ENCODE measurements at regions not wholly inside any gene's neighbourhood (a gene's known extent, or its start where the extent isn't known, plus 50 kb on each side); places are given as distances from the start of the nearest gene placed in this dataset.
"Not testable (repeated sequence)": the region's sequence is repeated elsewhere in the genome, so short reads cannot be mapped to it uniquely, and the experiment has no call there.

DNA sequence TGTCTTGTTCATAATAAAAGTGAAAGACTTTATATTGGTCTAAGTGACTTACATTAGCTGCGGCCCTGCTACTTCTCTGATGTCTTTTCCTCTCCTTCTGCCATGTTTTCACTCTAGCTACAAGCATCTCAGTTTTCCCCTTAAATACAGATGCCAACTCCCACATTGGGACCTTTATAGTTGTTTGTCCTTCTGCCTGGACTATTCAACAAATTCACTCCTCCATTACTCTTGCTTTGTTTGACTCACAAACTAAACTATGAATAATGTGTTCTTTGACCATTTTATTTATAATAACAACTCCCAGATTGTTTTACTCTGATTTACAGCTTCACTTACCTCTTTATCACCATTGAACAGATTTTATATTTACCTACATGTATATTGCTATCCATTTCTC, 1369.9 kb downstream of the SI start:
- no peaks in the 10 kb centered on the region for H3K36me3 Mint-ChIP-seq (ENCODE audit: low read depth)
- no peak overlapping the region for H3K27ac Mint-ChIP-seq
- no peak overlapping the region for H3K4me3 Mint-ChIP-seq
- H3K27me3 Mint-ChIP-seq, result no peaks in the 10 kb centered on the region
- peaks cover 21% of the 10 kb centered on the region for H3K9me3 Mint-ChIP-seq
- intact Hi-C loops (cut with micrococcal nuclease), result no loop called here
- H3K4me1 Mint-ChIP-seq (ENCODE audit: low read depth), result no peaks in the 10 kb centered on the region

DNA sequence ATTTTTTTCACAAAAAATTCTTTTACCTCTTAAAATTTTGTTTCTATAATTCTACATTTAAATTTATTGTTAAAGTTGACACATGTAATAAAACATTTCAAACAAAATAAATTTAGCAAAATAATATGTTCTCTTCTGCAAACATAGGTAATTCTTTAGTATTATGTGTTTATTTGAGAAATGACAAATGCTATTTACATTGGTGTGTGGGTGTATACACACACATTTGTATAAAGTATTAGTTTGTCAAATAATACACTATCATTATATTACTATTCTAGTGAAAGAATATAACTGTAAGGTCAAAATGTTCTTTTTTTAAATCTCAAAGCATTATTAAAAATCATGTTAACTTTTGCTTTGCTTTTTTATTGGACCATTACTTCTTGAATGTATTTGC, 1370.6 kb downstream of the SI start:
- H3K27ac Mint-ChIP-seq, result no peak overlapping the region
- peaks cover 21% of the 10 kb centered on the region for H3K9me3 Mint-ChIP-seq
- H3K36me3 Mint-ChIP-seq (ENCODE audit: low read depth), result no peaks in the 10 kb centered on the region
- no peaks in the 10 kb centered on the region for H3K4me1 Mint-ChIP-seq (ENCODE audit: low read depth)
- intact Hi-C loops (cut with micrococcal nuclease), result no loop called here
- no peaks in the 10 kb centered on the region for H3K27me3 Mint-ChIP-seq
- H3K4me3 Mint-ChIP-seq, result no peak overlapping the region

DNA sequence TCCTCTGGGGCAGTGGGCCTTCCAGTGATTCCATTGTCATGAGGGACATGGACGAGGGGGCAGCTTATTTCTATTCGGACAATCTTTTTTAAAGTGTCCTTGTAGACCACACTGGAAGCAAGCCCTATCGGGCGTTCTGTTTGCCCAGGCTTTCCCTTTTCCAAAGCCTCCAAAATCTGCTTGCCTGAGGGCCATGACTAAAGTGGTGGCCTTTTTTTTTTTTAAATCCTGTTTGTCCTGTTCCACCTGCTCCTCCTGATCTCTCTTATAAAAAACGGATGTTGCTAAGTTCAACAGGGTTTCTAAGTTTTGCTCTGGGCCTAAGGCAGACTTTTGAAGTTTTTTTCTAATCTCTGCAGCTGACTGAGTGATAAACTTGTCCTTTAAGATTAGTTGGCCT, 1380.1 kb downstream of the SI start:
- H3K27me3 Mint-ChIP-seq; intact Hi-C loops (cut with micrococcal nuclease); H3K4me1 Mint-ChIP-seq (ENCODE audit: low read depth); H3K27ac Mint-ChIP-seq; H3K36me3 Mint-ChIP-seq (ENCODE audit: low read depth); H3K4me3 Mint-ChIP-seq: not testable (repeated sequence)
- H3K9me3 Mint-ChIP-seq, result peaks cover 58% of the 10 kb centered on the region

DNA sequence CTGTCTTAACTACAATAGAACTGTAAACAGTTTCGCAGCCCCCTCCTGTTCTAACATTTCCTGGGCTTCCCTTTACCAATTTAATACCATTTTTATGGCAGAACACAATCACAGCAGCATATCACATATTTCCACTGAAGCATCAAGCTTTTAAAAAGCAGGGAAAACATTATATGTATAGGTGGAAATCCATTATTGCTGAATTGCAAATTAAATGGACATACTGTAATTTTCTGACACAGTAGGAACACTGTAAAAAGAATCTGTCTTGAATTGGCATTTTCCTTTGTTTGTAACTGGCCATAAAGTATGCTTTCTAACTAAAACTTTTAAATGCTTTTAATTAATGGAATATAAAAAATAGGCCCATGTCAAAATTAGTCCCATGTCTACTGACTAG, 1385.8 kb downstream of the SI start:
- intact Hi-C loops (cut with micrococcal nuclease), result no loop called here
- Mint-ChIP-seq H3K4me1 (ENCODE audit: low read depth) (no peaks in the 10 kb centered on the region), H3K27ac (no peak overlapping the region), H3K4me3 (no peak overlapping the region), H3K27me3 (no peaks in the 10 kb centered on the region), H3K36me3 (ENCODE audit: low read depth) (no peaks in the 10 kb centered on the region), H3K9me3 (peaks cover 66% of the 10 kb centered on the region)

DNA sequence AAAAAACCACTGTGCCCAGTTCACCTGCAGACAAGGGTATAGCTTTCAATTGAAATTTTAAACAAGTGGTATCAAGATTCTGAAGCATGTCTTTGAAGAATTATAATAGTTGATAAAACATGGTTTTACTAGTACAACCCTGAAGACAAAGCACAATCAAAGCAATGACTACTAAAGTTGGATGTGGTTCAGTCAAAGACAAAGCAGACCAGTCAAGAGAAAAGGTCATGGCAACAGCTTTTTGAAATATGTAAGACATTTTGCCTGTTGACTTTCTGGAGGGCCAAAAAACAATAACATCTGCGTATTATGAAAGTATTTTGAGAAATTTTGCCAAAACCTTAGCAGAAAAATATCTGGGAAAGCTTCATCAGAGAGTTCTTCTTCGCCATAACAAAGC, 1393.6 kb downstream of the SI start:
- peaks cover 19% of the 10 kb centered on the region for H3K9me3 Mint-ChIP-seq
- intact Hi-C loops (cut with micrococcal nuclease), result no loop called here
- no peak overlapping the region for H3K4me3 Mint-ChIP-seq
- no peak overlapping the region for H3K27ac Mint-ChIP-seq
- H3K4me1 Mint-ChIP-seq (ENCODE audit: low read depth), result no peaks in the 10 kb centered on the region
- no peaks in the 10 kb centered on the region for H3K36me3 Mint-ChIP-seq (ENCODE audit: low read depth)
- no peaks in the 10 kb centered on the region for H3K27me3 Mint-ChIP-seq

DNA sequence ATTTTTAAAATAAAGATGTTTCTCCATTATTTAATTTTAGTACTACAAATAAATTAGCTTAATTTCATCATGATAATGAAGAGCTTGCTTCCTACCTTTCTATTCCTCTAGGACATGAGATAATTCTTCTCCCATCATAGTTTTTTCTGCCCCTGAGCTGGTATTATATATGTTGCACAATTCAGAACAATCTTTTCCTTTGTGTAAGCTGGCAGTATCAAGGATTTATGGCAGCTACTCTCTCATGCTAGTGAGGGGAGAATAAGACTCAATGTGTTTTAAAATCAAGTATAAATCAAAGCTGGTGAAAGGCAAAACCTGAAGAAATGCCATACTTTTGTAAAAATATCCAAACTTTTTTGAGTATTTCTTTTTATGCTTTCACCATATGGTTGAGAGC, 1405.3 kb downstream of the SI start:
- intact Hi-C loops (cut with micrococcal nuclease), result no loop called here
- Mint-ChIP-seq H3K27ac (no peak overlapping the region), H3K4me3 (no peak overlapping the region), H3K27me3 (no peaks in the 10 kb centered on the region), H3K4me1 (ENCODE audit: low read depth) (no peaks in the 10 kb centered on the region), H3K9me3 (peaks cover 56% of the 10 kb centered on the region), H3K36me3 (ENCODE audit: low read depth) (no peaks in the 10 kb centered on the region)

DNA sequence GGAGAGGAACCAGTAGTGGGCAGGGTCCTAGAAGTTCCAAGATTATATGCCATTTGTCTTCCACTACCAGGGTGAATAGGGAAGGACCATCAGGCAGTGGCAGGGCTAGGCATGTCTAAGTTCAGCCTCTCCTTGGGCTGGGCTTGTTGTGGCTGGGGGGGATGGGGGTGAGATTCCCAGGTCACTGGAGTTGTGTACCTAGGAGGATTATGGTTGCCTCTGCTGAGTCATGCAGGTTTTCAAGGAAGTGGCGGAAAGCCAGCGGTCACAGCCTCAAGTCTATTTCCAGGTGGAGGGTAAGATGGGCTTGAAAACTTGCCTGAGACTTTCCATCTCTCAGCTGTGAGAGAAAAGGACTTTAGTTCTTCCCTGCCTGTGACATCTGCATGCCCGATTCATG, 1407.1 kb downstream of the SI start:
- Mint-ChIP-seq H3K4me1 (ENCODE audit: low read depth) (no peaks in the 10 kb centered on the region), H3K27ac (no peak overlapping the region), H3K27me3 (no peaks in the 10 kb centered on the region), H3K4me3 (no peak overlapping the region), H3K9me3 (peaks cover 51% of the 10 kb centered on the region), H3K36me3 (ENCODE audit: low read depth) (no peaks in the 10 kb centered on the region)
- intact Hi-C loops (cut with micrococcal nuclease), result no loop called here

DNA sequence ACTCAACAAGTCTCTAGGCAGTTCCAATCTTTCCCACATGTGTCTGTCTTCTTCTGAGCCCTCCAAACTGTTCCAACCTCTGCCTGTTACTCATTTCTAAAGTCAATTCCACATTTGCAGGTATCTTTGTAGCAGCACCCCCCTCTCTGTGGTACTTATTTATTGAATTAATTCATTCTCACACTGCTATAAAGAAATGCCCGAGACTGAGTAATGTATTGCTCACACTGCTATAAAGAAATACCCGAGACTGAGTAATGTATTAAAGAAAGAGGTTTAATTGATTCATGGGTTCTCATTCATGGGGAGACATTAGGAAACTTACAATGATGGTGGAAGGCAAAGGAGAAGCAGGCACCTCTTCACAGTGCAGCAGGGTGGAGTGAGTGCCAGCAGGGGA, 1413.8 kb downstream of the SI start:
- Mint-ChIP-seq H3K27me3 (no peaks in the 10 kb centered on the region), H3K27ac (no peak overlapping the region), H3K9me3 (peaks cover 48% of the 10 kb centered on the region), H3K4me3 (no peak overlapping the region), H3K4me1 (ENCODE audit: low read depth) (no peaks in the 10 kb centered on the region), H3K36me3 (ENCODE audit: low read depth) (no peaks in the 10 kb centered on the region)
- intact Hi-C loops (cut with micrococcal nuclease), result no loop called here

DNA sequence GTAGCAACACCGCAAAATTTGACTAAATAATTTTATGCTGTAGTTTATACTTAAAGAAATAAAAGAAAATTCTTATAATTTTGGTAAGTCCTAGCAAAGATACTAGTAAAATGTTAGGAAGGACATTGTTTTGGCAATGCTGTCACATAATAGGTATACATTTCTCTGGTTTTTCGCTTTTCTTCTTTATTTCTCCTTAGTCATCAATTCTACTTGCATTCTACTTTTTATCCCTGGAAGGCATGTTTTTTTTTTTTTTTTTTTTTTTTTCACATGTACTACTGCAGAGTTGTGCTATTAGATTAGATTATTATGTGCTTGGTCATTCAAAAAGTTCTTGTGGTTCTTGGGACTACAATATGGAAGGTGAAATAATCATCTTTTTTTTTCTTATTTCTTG, 1421.2 kb downstream of the SI start:
- H3K27ac Mint-ChIP-seq, result no peak overlapping the region
- no peaks in the 10 kb centered on the region for H3K36me3 Mint-ChIP-seq (ENCODE audit: low read depth)
- intact Hi-C loops (cut with micrococcal nuclease), result no loop called here
- H3K4me1 Mint-ChIP-seq (ENCODE audit: low read depth), result no peaks in the 10 kb centered on the region
- no peaks in the 10 kb centered on the region for H3K9me3 Mint-ChIP-seq
- no peak overlapping the region for H3K4me3 Mint-ChIP-seq
- no peaks in the 10 kb centered on the region for H3K27me3 Mint-ChIP-seq

DNA sequence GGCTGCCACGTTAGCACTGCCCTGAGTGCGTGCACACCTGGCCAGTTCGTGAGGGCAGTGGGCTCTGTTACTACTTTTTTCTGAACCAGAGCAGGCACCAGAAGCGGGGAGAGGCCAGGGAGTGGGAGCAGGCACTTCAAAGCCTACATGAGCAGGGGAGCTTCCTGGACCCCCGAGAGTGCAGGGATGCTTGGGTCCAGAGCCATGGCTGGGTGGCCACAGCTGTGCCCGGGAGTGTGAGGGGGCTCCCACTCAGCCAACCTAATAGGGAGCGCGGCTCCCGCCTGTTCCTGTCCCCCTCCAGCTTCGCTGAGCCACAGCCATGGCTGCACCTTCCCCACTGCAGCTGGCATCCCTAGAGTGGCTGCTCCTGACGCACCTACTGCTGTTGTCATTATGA, 1423.3 kb downstream of the SI start:
- Mint-ChIP-seq H3K4me3 (no peak overlapping the region), H3K4me1 (ENCODE audit: low read depth) (no peaks in the 10 kb centered on the region), H3K27ac (no peak overlapping the region), H3K36me3 (ENCODE audit: low read depth) (no peaks in the 10 kb centered on the region), H3K9me3 (no peaks in the 10 kb centered on the region), H3K27me3 (no peaks in the 10 kb centered on the region)
- intact Hi-C loops (cut with micrococcal nuclease), result no loop called here

DNA sequence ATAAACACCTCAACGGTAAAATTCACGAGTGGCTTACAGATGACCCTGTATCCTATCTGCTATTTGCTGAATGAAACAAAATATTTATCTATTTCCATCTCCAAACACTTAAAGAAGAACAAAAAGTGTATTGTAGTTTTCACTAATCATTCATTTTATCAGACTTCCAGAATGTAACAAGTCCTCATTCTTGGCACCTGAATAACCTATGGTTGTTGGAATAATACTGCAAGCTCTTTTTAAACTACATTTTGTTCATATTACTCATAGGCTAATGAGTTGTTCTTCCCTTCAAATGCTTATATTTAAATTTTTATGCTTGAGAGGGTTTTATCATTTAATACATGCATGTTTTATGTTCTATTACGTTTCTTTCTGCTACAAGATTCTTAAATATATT, 1434.1 kb downstream of the SI start:
- H3K4me1 Mint-ChIP-seq (ENCODE audit: low read depth), result no peaks in the 10 kb centered on the region
- no peaks in the 10 kb centered on the region for H3K36me3 Mint-ChIP-seq (ENCODE audit: low read depth)
- H3K27me3 Mint-ChIP-seq, result no peaks in the 10 kb centered on the region
- no peak overlapping the region for H3K27ac Mint-ChIP-seq
- intact Hi-C loops (cut with micrococcal nuclease), result no loop called here
- H3K9me3 Mint-ChIP-seq, result peaks cover 39% of the 10 kb centered on the region
- no peak overlapping the region for H3K4me3 Mint-ChIP-seq

DNA sequence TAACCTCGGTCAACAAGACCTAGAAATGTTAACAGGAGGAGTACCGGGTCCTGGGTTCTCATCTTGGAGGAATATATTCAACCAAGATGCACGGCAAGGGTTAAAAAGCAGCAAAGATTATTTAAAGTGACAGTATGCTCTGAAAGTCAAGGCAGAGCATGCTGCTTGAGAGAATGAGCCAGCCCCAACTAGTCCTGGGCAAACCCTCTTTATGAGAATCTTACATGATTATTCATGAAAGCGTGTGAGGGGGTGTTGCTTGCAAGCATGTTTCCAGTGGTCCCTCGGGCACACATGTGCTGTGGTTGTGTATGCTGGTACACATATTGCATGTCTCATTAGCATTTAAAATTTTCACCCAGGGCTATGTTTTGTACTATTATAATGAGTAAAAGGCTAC, 1445.6 kb downstream of the SI start:
- Mint-ChIP-seq H3K4me3 (no peak overlapping the region), H3K27ac (no peak overlapping the region), H3K9me3 (no peaks in the 10 kb centered on the region), H3K4me1 (ENCODE audit: low read depth) (no peaks in the 10 kb centered on the region), H3K36me3 (ENCODE audit: low read depth) (no peaks in the 10 kb centered on the region), H3K27me3 (no peaks in the 10 kb centered on the region)
- intact Hi-C loops (cut with micrococcal nuclease), result no loop called here

DNA sequence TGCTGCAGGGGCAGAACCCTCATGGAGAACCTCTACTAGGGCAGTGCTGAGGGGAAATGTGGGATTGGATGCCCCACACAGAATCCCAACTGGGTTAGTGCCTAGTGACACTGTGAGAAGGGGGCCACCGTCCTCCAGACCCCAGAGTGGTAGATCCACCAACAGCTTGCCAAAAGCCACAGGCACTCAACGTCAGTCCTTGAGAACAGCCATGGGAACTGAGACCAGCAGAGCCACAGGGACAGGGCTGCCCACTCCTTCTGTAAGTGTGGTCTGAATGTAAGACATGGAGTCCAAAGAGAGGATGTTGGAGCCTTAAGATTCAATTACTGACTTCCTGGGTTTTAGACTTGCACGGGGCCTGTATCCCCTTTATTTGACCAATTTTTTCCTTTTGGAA, 1451.5 kb downstream of the SI start:
- no peaks in the 10 kb centered on the region for H3K9me3 Mint-ChIP-seq
- no peak overlapping the region for H3K4me3 Mint-ChIP-seq
- no peaks in the 10 kb centered on the region for H3K27me3 Mint-ChIP-seq
- no peaks in the 10 kb centered on the region for H3K4me1 Mint-ChIP-seq (ENCODE audit: low read depth)
- intact Hi-C loops (cut with micrococcal nuclease), result no loop called here
- H3K27ac Mint-ChIP-seq, result no peak overlapping the region
- no peaks in the 10 kb centered on the region for H3K36me3 Mint-ChIP-seq (ENCODE audit: low read depth)

DNA sequence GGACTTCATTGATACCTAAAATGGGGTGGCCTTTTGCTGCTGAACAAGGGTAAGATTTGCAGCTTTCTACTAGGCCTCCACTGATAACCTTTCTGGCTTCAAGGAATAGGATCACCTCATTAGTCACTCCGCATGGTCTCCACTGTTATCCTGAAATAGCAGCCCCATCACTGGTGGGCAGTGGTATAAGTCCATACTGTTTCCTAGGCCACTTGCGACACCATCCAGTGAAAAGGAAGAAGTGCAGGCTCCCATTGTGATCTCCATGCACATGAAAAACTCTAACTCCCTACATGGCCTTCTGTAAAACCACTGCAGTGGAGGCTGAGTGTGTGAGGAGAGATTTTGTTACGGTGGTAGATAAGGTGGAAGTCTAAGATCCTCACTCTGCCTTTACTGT, 1455.9 kb downstream of the SI start:
- H3K27ac Mint-ChIP-seq, result no peak overlapping the region
- no peaks in the 10 kb centered on the region for H3K4me1 Mint-ChIP-seq (ENCODE audit: low read depth)
- intact Hi-C loops (cut with micrococcal nuclease), result no loop called here
- H3K36me3 Mint-ChIP-seq (ENCODE audit: low read depth), result no peaks in the 10 kb centered on the region
- H3K27me3 Mint-ChIP-seq, result no peaks in the 10 kb centered on the region
- H3K4me3 Mint-ChIP-seq, result no peak overlapping the region
- no peaks in the 10 kb centered on the region for H3K9me3 Mint-ChIP-seq

DNA sequence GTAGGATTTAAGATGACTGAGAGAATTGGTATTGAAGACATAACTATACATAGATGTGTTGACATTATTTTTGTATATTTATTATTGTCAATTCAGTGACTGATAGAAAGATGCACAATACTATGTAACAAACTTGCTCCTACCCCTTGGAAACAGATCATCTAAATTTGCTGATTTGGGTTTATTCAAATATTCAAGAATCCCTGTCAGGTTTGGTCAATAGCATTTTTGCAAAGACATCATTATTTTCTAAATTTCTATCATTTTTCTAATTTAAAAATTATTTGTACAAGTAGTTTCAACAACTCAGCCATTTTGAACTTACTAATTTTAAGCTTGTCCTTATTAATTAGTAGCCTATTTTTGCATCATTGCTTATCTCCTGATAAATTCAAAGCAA, 1463.4 kb downstream of the SI start:
- peaks cover 11% of the 10 kb centered on the region for H3K9me3 Mint-ChIP-seq
- no peak overlapping the region for H3K4me3 Mint-ChIP-seq
- intact Hi-C loops (cut with micrococcal nuclease), result no loop called here
- H3K36me3 Mint-ChIP-seq (ENCODE audit: low read depth), result no peaks in the 10 kb centered on the region
- H3K4me1 Mint-ChIP-seq (ENCODE audit: low read depth), result no peaks in the 10 kb centered on the region
- H3K27me3 Mint-ChIP-seq, result no peaks in the 10 kb centered on the region
- H3K27ac Mint-ChIP-seq, result no peak overlapping the region

DNA sequence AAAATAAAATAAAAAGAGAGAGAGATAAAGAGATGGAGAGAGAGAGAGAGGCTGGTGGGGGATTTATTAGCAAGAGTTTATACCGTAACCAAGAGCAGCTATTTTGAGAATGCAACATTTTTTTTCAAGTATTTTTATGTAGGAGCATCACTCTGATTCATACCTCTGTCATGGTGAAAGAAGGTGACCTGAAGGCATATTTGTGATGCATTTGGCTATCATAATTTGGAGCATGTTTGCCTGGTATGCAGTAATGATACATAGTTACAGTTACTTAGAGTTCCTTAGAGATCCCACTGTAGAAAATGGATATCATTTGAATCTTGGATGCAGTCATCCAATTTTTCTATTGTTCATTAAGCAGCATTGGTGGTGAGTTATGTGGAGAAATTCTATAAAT, 1472.4 kb downstream of the SI start:
- H3K27me3 Mint-ChIP-seq, result no peaks in the 10 kb centered on the region
- H3K4me3 Mint-ChIP-seq, result no peak overlapping the region
- intact Hi-C loops (cut with micrococcal nuclease), result no loop called here
- no peaks in the 10 kb centered on the region for H3K4me1 Mint-ChIP-seq (ENCODE audit: low read depth)
- no peak overlapping the region for H3K27ac Mint-ChIP-seq
- H3K36me3 Mint-ChIP-seq (ENCODE audit: low read depth), result no peaks in the 10 kb centered on the region
- H3K9me3 Mint-ChIP-seq, result peaks cover 6% of the 10 kb centered on the region

Data from dendritic cell treated with granulocyte-macrophage colony-stimulating factor and Interleukin-4, amounts not matched to agents 40 ng/mL and 50 ng/mL, for 4 days (primary cell).